GM12892 (cell line): ENCODE measurements at regions not wholly inside any gene's neighbourhood (a gene's known extent, or its start where the extent isn't known, plus 50 kb on each side); places are given as distances from the start of the nearest gene placed in this dataset.

ENCODE experiments used
- POLR2A ChIP-seq: IDR thresholded peaks from 2 replicates; pipeline ENCODE4 v1.6.1; 2011; ENCODE audit warnings: low read depth, low read length, control low read depth
- POLR2AphosphoS5 ChIP-seq: IDR thresholded peaks from 2 replicates; pipeline ENCODE4 v1.6.1; 2011; ENCODE audit warnings: low read depth, low read length, control low read depth

DNA sequence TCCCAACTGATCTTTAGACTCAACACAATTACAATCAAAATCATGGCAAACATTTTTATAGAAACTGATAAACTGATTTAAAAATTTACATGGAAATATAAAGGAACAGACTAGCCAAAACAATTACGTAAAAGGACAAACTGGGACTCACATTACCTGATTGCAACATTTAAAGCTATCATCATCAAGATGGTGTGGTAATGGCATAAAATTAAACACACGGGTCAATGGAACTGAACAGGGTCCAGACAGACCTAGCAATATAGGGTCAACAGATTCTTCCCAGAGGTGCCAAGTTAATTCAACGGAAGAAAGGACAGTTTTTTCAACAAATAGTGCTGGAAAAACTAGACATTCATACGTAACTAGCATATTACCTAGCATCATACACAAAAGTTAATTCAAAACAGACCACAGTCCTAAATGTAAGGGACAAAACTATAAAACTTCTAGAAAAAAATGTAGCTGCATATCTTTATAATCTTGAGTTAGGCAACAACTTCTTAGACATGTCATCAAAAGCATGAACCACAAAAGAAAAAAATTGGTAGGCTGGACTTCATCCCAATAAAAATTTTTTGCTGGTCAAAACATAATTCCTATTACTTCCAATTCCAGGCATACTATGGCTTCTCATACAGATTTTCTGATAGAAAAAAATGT is 147.4 kb upstream of the BEND6 start:
- no peak for TF ChIP-seq POLR2A
- TF ChIP-seq POLR2AphosphoS5 = no peak
